OCI-LY1 (cell line): ENCODE measurements at regions not wholly inside any gene's neighbourhood (a gene's known extent, or its start where the extent isn't known, plus 50 kb on each side); places are given as distances from the start of the nearest gene placed in this dataset.

Experiments used
- CTCF ChIP-seq: fragments of 200-600 bp; sonication (generic), shearing (Covaris generic); IDR thresholded peaks from 2 replicates; pipeline ENCODE4 v1.5.1; 2017; ENCODE audit warnings: mild to moderate bottlenecking, antibody characterized with exemption, low read length, moderate library complexity, mixed read lengths
- EZH2 ChIP-seq: fragments of 200-600 bp; sonication (generic), shearing (Covaris generic); IDR thresholded peaks from 2 replicates; pipeline ENCODE4 v1.8.0; 2017; ENCODE audit warnings: borderline replicate concordance, mixed run types, mild to moderate bottlenecking, antibody characterized with exemption, low read length, moderate library complexity, mixed read lengths

- TF ChIP-seq CTCF (no peak), EZH2 (no peak)
Observed at GRCh38 chr6:91982559-91982958, 1395.7 kb upstream of the MAP3K7 start.
